ENCODE measurements at regions not wholly inside any gene's neighbourhood (a gene's known extent, or its start where the extent isn't known, plus 50 kb on each side); places are given as distances from the start of the nearest gene placed in this dataset.

- TSS peak; percentile 82 for BruUV-seq (replicated peaks)
- Histone ChIP-seq H4K20me1 (ENCODE audit: control insufficient read depth, insufficient read depth) (no peaks in the 10 kb centered on the region), H3K27me3 (replicated peaks in 1 of 2; ENCODE audit: control insufficient read depth in 2 of 2, insufficient read depth in 2 of 2, low read length in 1 of 2) (no peaks in the 10 kb centered on the region)
- TF ChIP-seq CREB1 (IDR thresholded peaks at IDR 0.05; ENCODE audit: low read depth) (no peak), ZNF622 (IDR thresholded peaks at IDR 0.05) (no peak), NR2F1 (conservative IDR thresholded peaks at IDR 0.05) (peak; percentile 39; the same call in 1 of the 2 replicates), GATAD2B (conservative IDR thresholded peaks at IDR 0.05; ENCODE audit: low read depth) (no peak), SIX5 (IDR thresholded peaks at IDR 0.05; ENCODE audit: low read depth, low read length, severe bottlenecking) (no peak), BACH1 (IDR thresholded peaks at IDR 0.05; ENCODE audit: borderline replicate concordance) (no peak), ZSCAN29 (IDR thresholded peaks at IDR 0.05) (no peak), RELA (IDR thresholded peaks at IDR 0.05; ENCODE audit: borderline replicate concordance, partially characterized antibody) (no peak), ZZZ3 (IDR thresholded peaks at IDR 0.05; ENCODE audit: control insufficient read depth, insufficient read length, low read depth) (no peak), HDAC2 (IDR thresholded peaks at IDR 0.05) (no peak), NFYA (IDR thresholded peaks at IDR 0.05; ENCODE audit: borderline replicate concordance, low read depth, low read length) (no peak), NR2C1 (IDR thresholded peaks at IDR 0.05) (no peak), DPF2 (IDR thresholded peaks at IDR 0.05) (no peak), SMARCA5 (IDR thresholded peaks at IDR 0.05) (0 out of 2 replicates have a peak, but pooled peaks have one; percentile 39), HSF1 (IDR thresholded peaks at IDR 0.05; ENCODE audit: low read depth, low read length) (no peak), YY1 (IDR thresholded peaks at IDR 0.05; ENCODE audit: low read depth, low read length) (no peak), POLR2AphosphoS5 (IDR thresholded peaks at IDR 0.05; ENCODE audit: low read length) (no peak), PKNOX1 (IDR thresholded peaks at IDR 0.05) (no peak), PAX5 (IDR thresholded peaks at IDR 0.05; ENCODE audit: borderline replicate concordance, low read depth, low read length) (no peak), CHD1 (IDR thresholded peaks at IDR 0.05; ENCODE audit: low read depth, low read length) (no peak), RAD21 (IDR thresholded peaks at IDR 0.05; ENCODE audit: insufficient read depth, low read depth, low read length) (no peak), BHLHE40 (IDR thresholded peaks at IDR 0.05; ENCODE audit: borderline replicate concordance in 1 of 2, low read depth in 2 of 2, low read length in 1 of 2) (peak in 1 of 2 experiments; percentile 45; a peak in 1 of 4 replicates)
Measured at GRCh38 chr12:4115570-4115969, 158.0 kb upstream of the CCND2 start.

More at GRCh38 chr12:4115570-4115969, 158.0 kb upstream of the CCND2 start:
- peaks cover 13% of the 10 kb centered on the region for H3K79me2 ChIP-seq (ENCODE audit: control insufficient read depth, insufficient read depth, low read length)
- SMC1A ChIA-PET (ENCODE audit: uncharacterized antibody, unreplicated experiment), result interaction anchor here (1.4 to 13.3 kb wide), 10 partner anchors 8 to 210 kb away, joined by 3 to 395 read pairs (median 23); partner anchors contain the start of gene CCND2
- WGBS (ENCODE audit: insufficient coverage, insufficient replicate concordance, low lambda C conversion rate, missing lambda C conversion rate), result 92% methylated on average over 10 of the region's 10 CpGs
- in situ Hi-C loops (cut with MboI), result no loop called here
- FAIRE-seq, result no peak
- ATAC-seq, result peak; percentile 0; the same call in 2 of the 3 replicates
- POLR2A ChIA-PET, result interaction anchor here (1.0 to 10.2 kb wide), 11 partner anchors 8 to 157 kb away, joined by 3 to 245 read pairs (median 12); partner anchors contain the start of gene CCND2
- CTCF ChIA-PET, result interaction anchor here (0.7 to 9.7 kb wide), 13 partner anchors 8 to 158 kb away, joined by 3 to 256 read pairs (median 7); partner anchors contain the start of gene CCND2
- no peaks in the 10 kb centered on the region for H3K9me3 ChIP-seq (replicated peaks; ENCODE audit: control insufficient read depth, insufficient read depth, low read length)
- peak overlapping the region; percentile 39; the same call in 1 of the 2 replicates for H3K4me3 ChIP-seq
- RAD21 ChIA-PET (ENCODE audit: unreplicated experiment), result interaction anchor here (0.6 to 10.4 kb wide), 10 partner anchors 8 to 160 kb away, joined by 3 to 360 read pairs (median 36); partner anchors contain the start of gene CCND2
- H3K27ac ChIP-seq (ENCODE audit: control insufficient read depth, insufficient read depth), result peak overlapping the region; percentile 95
- peak overlapping the region; percentile 96 for H3K4me2 ChIP-seq (ENCODE audit: control insufficient read depth, insufficient read depth)
- H2AFZ ChIP-seq (ENCODE audit: control insufficient read depth, low read depth, low read length), result no peak overlapping the region
- peak overlapping the region; percentile 30; the same call in 1 of the 2 replicates for H3K9ac ChIP-seq (ENCODE audit: control insufficient read depth, insufficient read depth, low read length)
- no peak for DNase-seq (ENCODE audit: low read depth, low spot score)
- peaks cover 62% of the 10 kb centered on the region for H3K4me1 ChIP-seq (ENCODE audit: control insufficient read depth, insufficient read depth, low read length)
- intact Hi-C loops (cut with micrococcal nuclease; ENCODE audit: unreplicated experiment), result loop anchor here (10.0 kb wide), 1 partner anchor 231 kb away; no protein-coding TSS in a partner anchor
- H3K36me3 ChIP-seq (ENCODE audit: control insufficient read depth in 2 of 2, insufficient read depth in 2 of 2, low read length in 1 of 2), result no peaks in the 10 kb centered on the region
